ENCODE measurements at regions not wholly inside any gene's neighbourhood (a gene's known extent, or its start where the extent isn't known, plus 50 kb on each side); places are given as distances from the start of the nearest gene placed in this dataset.

- DNase-seq = peak; percentile 58 to 63
Observed at GRCh38 chr13:52975969-52976368, 52.6 kb upstream of the OLFM4 start.

DNA sequence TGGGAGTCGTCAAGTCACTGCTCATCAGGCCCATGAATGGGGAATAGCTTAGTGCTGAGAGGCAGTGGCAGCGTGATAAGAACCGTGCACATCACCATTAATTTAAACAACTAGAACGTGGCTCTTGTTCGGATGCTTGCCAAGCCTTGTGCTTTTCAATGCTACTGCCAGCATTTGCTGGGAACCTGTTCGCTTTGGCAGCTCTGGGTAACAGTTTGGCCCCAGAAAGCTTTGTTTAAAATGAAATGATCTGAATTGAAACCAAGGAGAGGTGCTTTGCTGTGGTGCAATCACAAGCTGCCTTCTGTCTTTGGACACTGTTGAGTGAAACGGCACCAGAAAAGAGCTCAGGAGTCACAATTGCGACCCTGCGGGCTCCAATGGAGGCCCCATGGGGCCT lies 53.5 kb upstream of the OLFM4 start:
- DNase-seq = peak; percentile 74 to 89

DNA sequence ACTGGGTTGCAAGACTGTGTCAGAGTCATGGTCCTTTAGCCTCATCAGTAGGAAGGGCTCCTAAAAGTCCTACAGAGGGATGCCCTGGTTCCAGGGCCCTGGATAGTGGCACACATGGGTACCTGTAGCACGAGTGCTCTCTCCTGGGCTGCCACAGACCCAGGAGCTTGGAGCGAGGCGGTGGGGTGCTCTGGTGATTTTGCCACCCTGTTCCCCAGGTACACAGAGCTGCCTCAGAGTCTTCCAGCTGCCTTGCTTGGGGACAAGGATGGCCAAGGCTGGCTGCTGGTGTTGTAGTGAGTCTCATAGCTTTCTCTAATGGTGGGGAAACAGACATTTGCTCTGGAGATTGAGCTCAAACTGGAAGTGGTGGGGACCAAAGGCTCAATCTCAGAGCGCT lies 53.9 kb upstream of the OLFM4 start:
- no peak for DNase-seq

GRCh38 chr13:52969373-52969772 lies 59.2 kb upstream of the OLFM4 start:
- DNase-seq = peak in 1 of 2 experiments; percentile 26

DNA sequence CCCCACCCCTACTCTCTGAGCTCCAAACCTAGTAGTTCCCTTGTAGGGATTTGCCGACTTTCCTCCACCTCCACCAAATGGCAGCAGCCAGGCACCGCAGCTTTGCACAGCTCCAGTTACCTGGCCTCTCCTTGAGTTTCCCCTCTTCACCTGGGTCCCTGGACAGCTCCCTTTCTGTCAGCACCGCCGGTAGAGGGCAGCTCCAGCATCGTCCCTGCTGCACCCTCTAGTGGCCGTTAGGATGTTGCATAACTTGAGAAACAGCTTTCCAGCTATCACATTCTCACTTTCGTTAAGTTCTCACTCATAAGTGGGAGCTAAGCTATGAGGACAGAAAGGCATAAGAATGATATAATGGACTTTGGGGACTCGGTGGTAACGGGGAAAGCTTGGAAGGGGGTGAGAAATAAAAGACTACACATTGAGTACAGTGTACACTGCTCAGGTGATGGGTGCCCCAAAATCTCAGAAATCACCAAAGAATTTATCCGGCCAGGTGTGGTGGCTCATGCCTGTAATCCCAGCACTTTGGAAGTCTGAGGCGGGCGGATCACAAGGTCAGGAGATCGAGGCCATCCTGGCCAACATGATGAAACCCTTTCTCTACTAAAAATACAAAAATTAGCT lies 60.4 kb upstream of the OLFM4 start:
- peak; percentile 11 to 70 for DNase-seq

- no peak for DNase-seq
Observed at GRCh38 chr13:52961987-52962386, 66.6 kb upstream of the OLFM4 start.

- peak; percentile 3 to 52 for DNase-seq
Observed at GRCh38 chr13:52961256-52961910, 67.2 kb upstream of the OLFM4 start.

GRCh38 chr13:52955472-52955874 lies 73.1 kb upstream of the OLFM4 start:
- DNase-seq = no peak

DNA sequence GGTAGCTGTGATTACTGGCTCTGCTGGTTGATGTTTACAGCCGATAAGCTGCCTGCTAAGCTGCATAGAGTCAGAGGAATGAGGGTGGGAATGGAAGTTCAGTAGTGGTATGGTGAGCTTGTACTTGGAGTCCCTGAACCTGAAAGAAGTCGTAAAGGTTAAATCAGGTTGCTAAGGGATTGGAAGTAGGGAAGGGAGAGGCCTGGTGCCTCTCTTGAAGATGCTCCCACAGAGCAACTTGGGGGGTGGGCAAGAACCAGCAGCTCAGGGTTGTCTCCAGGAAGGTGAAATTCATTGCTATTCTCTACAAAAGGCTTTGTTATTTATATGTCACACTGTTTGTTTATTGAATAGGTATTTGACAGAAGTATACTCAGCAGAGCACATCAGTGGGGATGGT lies 73.8 kb upstream of the OLFM4 start:
- DNase-seq = no peak

DNA sequence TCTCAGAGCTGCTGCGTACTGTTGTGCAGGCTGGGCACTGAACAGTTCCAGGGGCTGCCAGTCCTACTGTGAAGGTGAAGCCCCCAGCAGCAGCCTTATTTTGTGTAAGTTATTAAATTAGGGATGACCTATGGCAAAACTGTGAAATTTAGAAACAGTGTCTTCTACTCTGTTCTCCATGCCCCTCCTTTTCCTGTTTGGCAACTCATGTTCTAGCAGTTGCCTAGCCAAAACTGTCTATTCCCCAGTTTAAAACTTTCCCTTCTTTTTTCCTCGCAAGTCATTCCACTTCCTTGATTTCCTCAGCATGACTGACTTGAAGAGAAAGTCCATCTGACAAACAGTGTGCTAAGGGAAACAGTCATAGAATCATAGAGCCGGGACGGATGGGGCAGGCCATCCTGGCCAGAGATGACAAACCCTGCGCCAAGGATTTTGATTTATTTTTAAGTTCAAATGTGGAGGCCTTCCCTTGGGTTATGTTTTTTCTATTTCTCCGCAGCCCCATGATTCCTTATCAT lies 78.1 kb upstream of the OLFM4 start:
- no peak for DNase-seq

- peak in 1 of 2 experiments; percentile 28 for DNase-seq
Observed at GRCh38 chr13:52949742-52950141, 78.9 kb upstream of the OLFM4 start.

GRCh38 chr13:52949044-52949443 lies 79.6 kb upstream of the OLFM4 start:
- no peak for DNase-seq

DNA sequence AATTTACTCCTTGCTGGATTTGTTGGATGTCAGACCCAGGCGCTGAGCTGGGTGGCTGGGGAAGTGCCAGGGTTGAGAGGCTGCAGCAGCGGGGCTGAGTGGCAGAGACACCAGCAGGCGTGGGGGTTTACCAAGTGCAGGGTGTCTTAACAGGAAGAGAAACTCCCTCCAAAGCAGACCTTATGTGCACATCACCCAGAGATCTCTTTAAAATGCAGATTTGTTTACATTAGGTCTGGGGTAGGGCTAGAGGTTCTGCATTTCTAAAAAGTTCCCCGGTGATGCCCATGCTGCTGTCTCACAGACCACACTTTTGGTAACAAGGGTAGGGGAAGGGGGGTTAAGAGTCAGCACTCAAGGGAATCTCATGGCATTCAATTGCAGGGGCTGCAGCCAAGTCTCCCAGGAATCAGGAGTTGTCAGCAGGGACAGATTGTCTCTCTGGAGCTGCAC lies 80.7 kb upstream of the OLFM4 start:
- DNase-seq = peak; percentile 40 to 78

DNA sequence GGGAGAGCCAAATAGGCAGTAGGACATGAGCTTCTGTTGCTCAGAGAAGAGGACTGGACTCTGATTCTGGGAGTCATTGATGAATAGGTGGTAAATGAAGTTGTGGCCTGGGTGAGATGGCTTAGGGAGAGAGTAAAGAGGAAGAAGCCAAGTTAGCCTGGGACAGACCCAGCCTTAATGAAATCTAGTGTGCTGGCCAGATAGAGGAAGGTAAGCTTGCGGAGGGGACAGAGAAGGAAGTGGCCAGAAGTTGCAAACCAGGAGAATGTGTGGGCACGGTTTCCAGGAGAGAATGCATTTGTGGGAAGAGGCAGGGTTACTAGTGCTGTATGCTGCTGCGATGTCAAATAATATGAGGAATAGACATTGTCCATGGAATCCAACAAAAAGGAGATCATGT lies 83.3 kb upstream of the OLFM4 start:
- no peak for DNase-seq

GRCh38 chr13:52944697-52945096 lies 83.9 kb upstream of the OLFM4 start:
- no peak for DNase-seq

DNA sequence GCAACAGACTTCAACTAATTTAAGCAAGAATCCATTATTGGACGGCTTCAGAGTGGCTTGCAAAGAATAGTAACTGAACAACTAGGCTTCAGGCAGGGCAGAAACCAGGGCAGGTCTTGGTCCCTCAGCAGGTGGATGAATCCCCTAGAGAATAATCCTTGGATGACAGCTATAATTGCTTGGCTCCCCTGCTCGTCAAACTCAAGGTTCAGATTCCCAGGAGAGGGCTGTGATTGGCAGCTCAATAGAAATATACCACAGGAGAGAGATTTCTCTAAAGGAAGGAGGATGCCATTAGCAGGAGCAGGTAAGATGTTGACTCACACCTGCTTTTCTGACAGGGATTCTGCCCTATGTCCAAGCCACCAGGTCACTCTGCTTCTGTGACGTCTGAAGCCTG lies 89.6 kb upstream of the PCDH8 start:
- no peak for DNase-seq

- peak in 1 of 2 experiments; percentile 14 for DNase-seq
Observed at GRCh38 chr13:52936806-52937205, 88.4 kb upstream of the PCDH8 start.

DNA sequence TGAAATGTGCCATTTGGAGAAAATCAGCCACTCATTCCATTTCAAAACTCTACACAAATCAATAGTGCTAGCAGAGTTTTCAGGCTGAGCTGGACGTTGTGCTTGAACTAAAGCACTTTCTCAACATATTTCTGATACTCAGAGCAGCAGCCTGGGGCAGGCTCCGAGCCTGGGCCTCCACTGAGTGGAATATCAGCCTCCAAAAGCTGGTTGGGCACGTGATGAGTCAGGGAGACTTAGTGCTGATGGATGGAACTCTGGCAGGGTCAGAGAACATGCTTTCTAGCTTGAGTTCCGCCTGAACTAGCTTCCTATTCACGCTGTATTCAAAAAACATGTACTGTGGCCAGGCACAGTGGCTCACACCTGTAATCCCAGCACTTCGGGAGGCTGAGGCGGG lies 85.8 kb upstream of the PCDH8 start:
- no peak for DNase-seq

GRCh38 chr13:52933547-52934210 lies 85.2 kb upstream of the PCDH8 start:
- DNase-seq = no peak

GRCh38 chr13:52933099-52933498 lies 84.7 kb upstream of the PCDH8 start:
- DNase-seq = no peak

DNA sequence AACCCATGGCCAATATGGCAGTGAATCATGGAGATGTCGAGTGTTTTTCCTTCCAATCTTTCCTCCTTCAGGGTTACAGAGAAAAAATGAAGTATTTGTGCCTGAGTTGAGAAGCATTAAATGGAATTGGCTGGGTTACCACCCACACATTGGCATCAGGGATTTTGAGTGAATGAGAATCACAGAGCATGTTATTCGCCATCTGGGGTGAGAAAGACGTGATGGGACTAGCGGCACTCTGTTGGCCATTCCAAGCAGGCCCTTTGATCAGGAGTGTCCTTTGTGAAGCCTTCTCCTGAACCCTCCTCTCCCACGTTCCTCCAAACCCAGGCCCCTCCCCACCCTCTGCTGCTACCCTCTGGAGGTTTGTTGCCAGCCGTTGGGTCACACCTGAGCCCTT lies 84.2 kb upstream of the PCDH8 start:
- DNase-seq = no peak

- no peak for DNase-seq
Observed at GRCh38 chr13:52931539-52932431, 83.3 kb upstream of the PCDH8 start.

- peak in 1 of 2 experiments; percentile 3 for DNase-seq
Observed at GRCh38 chr13:52931131-52931530, 82.7 kb upstream of the PCDH8 start.

Data from NCI-H446 (cell line).